Endodermal cell (in vitro differentiated cells): ENCODE measurements at regions not wholly inside any gene's neighbourhood (a gene's known extent, or its start where the extent isn't known, plus 50 kb on each side); places are given as distances from the start of the nearest gene placed in this dataset.

Source experiments
- DNase-seq: peaks from one replicate; pipeline ENCODE4 v3.0.0-alpha.2; 2017
- H3K27ac ChIP-seq: 2 replicates; pipeline ENCODE4 v1.5.1; 2013; ENCODE audit warnings: mild to moderate bottlenecking, low read depth, low read length, moderate library complexity
- H3K27me3 ChIP-seq: 2 replicates; pipeline ENCODE4 v1.6.1; 2013; ENCODE audit warnings: mild to moderate bottlenecking, low read length, moderate library complexity; ENCODE audit not compliant: insufficient read depth, control insufficient read depth, poor library complexity, severe bottlenecking
- H3K36me3 ChIP-seq: 2 replicates; pipeline ENCODE4 v1.7.0; 2013; ENCODE audit warnings: mild to moderate bottlenecking, low read length, moderate library complexity; ENCODE audit not compliant: control insufficient read depth, insufficient read depth
- H3K4me1 ChIP-seq: one replicate; pipeline ENCODE4 v1.7.0; 2013; ENCODE audit warnings: low read length; ENCODE audit not compliant: control insufficient read depth, insufficient read depth
- H3K4me3 ChIP-seq: 2 replicates; pipeline ENCODE4 v1.5.1; 2013; ENCODE audit warnings: mild to moderate bottlenecking, low read length, moderate library complexity
- H3K9ac ChIP-seq: 2 replicates; pipeline ENCODE4 v1.6.1; 2013; ENCODE audit warnings: mild to moderate bottlenecking, low read length, moderate library complexity; ENCODE audit not compliant: poor library complexity, severe bottlenecking; ENCODE audit errors: extremely low read depth
- H3K9me3 ChIP-seq: 2 replicates; pipeline ENCODE4 v1.6.1; 2013; ENCODE audit warnings: mild to moderate bottlenecking, low read length, moderate library complexity; ENCODE audit not compliant: control insufficient read depth
- H3K27ac Mint-ChIP-seq: 2 replicates; pipeline ENCODE4 v1.8.0; 2020; ENCODE audit warnings: mixed read lengths
- H3K27me3 Mint-ChIP-seq: 2 replicates; pipeline ENCODE4 v1.8.0; 2021; ENCODE audit warnings: mild to moderate bottlenecking, mixed read lengths; ENCODE audit not compliant: insufficient read depth
- H3K36me3 Mint-ChIP-seq: 2 replicates; pipeline ENCODE4 v1.8.0; 2020; ENCODE audit warnings: low read depth, mixed read lengths
- H3K4me1 Mint-ChIP-seq: 2 replicates; pipeline ENCODE4 v1.8.0; 2020; ENCODE audit warnings: mixed read lengths
- H3K4me3 Mint-ChIP-seq: 2 replicates; pipeline ENCODE4 v1.8.0; 2020; ENCODE audit warnings: mild to moderate bottlenecking, moderate library complexity, mixed read lengths
- H3K9me3 Mint-ChIP-seq: 2 replicates; pipeline ENCODE4 v1.8.0; 2020; ENCODE audit warnings: mild to moderate bottlenecking, mixed read lengths
- WGBS, 2 experiments: methylation state at CpG; one replicate each; pipeline versions ENCODE4 v1.1.5 to v1.1.7; 2013; ENCODE audit warnings: missing lambda C conversion rate in 2 of 2, mixed read lengths in 1 of 2; ENCODE audit not compliant: insufficient coverage in 1 of 2, insufficient read length in 1 of 2; 5-methylcytosine and 5-hydroxymethylcytosine counted together
- TF ChIP-seq, protein P1 (sequence below): fragments of 200-600 bp; sonication (generic); conservative IDR thresholded peaks from 2 replicates; pipeline ENCODE4 v1.5.0; 2021; ENCODE audit warnings: antibody characterized with exemption, mild to moderate bottlenecking

- H3K27me3 ChIP-seq: no peaks in the 10 kb centered on the region
- H3K4me1 ChIP-seq: no peaks in the 10 kb centered on the region
- H3K9me3 ChIP-seq: no peaks in the 10 kb centered on the region
- Mint-ChIP-seq H3K27ac (no peak overlapping the region), H3K36me3 (peaks cover 2% of the 10 kb centered on the region), H3K4me3 (no peak overlapping the region), H3K27me3 (no peaks in the 10 kb centered on the region), H3K4me1 (no peaks in the 10 kb centered on the region), H3K9me3 (peaks cover 52% of the 10 kb centered on the region)
- DNase-seq: no peak
- TF ChIP-seq, protein P1, sequence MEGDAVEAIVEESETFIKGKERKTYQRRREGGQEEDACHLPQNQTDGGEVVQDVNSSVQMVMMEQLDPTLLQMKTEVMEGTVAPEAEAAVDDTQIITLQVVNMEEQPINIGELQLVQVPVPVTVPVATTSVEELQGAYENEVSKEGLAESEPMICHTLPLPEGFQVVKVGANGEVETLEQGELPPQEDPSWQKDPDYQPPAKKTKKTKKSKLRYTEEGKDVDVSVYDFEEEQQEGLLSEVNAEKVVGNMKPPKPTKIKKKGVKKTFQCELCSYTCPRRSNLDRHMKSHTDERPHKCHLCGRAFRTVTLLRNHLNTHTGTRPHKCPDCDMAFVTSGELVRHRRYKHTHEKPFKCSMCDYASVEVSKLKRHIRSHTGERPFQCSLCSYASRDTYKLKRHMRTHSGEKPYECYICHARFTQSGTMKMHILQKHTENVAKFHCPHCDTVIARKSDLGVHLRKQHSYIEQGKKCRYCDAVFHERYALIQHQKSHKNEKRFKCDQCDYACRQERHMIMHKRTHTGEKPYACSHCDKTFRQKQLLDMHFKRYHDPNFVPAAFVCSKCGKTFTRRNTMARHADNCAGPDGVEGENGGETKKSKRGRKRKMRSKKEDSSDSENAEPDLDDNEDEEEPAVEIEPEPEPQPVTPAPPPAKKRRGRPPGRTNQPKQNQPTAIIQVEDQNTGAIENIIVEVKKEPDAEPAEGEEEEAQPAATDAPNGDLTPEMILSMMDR: peak; percentile 36
- no peak overlapping the region for H3K27ac ChIP-seq
- H3K4me3 ChIP-seq: no peak overlapping the region
- no peaks in the 10 kb centered on the region for H3K36me3 ChIP-seq
- H3K9ac ChIP-seq: no peak overlapping the region
- WGBS, 2 experiments: 92 to 100% methylated on average over 1 to 3 of the region's 3 CpGs
Observed at GRCh38 chr21:25024639-25025038, 582.6 kb downstream of the MRPL39 start.

DNA sequence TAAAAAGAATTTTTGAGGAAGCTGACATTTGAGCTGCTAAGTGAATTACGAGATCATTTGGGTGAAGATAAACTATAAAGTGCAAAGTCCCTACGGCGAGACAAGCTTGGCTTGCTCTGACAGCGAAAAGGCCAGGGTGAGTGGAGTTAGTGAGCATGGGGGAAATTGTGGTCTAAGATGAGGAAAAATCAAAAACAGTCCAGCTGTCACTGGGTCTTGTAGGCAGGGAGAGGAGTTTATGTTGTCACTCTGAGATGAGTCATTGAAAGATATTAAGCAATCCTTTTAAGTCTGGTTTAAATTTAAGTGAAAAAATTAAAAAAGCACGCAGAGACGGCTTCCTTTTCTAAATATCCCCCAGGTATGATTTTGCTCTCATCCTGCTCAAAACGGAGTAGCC is 601.9 kb downstream of the MRPL39 start:
- Mint-ChIP-seq H3K4me1 (no peaks in the 10 kb centered on the region), H3K4me3 (no peak overlapping the region), H3K9me3 (peaks cover 41% of the 10 kb centered on the region), H3K36me3 (no peaks in the 10 kb centered on the region), H3K27ac (no peak overlapping the region), H3K27me3 (no peaks in the 10 kb centered on the region)
- H3K27me3 ChIP-seq: no peaks in the 10 kb centered on the region
- H3K9ac ChIP-seq: no peak overlapping the region
- H3K4me3 ChIP-seq: no peak overlapping the region
- peaks cover 7% of the 10 kb centered on the region for H3K9me3 ChIP-seq
- no peaks in the 10 kb centered on the region for H3K4me1 ChIP-seq
- no peak overlapping the region for H3K27ac ChIP-seq
- WGBS, 2 experiments: 89% methylated on average over 7 of the region's 7 CpGs
- no peaks in the 10 kb centered on the region for H3K36me3 ChIP-seq
- TF ChIP-seq, protein P1: no peak
- DNase-seq: no peak

DNA sequence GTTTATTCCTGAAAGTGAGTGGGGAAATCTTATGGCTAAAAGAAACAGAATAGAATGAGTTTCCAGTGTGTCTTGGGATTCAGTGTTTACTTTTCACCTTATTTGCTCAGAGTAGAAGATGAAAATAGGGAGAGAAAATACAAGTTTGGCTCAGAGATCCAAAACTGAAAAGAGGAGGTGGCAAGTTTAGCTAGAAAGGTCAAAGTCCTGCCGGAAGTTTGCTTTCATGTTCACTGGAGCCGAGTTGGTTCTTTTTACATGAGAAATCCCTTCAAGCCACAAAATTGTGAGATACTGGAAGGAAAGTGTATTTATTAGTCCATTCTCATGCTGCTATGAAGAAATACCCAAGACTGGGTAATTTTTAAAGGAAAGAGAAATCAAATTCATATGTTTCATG is 604.6 kb downstream of the MRPL39 start:
- H3K36me3 ChIP-seq: no peaks in the 10 kb centered on the region
- Mint-ChIP-seq H3K4me1 (no peaks in the 10 kb centered on the region), H3K36me3 (no peaks in the 10 kb centered on the region), H3K4me3 (no peak overlapping the region), H3K9me3 (peaks cover 42% of the 10 kb centered on the region), H3K27ac (no peak overlapping the region), H3K27me3 (no peaks in the 10 kb centered on the region)
- WGBS, 2 experiments: 86 to 95% methylated on average over 2 of the region's 2 CpGs
- peaks cover 7% of the 10 kb centered on the region for H3K9me3 ChIP-seq
- H3K27ac ChIP-seq: no peak overlapping the region
- H3K4me1 ChIP-seq: no peaks in the 10 kb centered on the region
- TF ChIP-seq, protein P1: no peak
- no peak for DNase-seq
- no peak overlapping the region for H3K9ac ChIP-seq
- H3K4me3 ChIP-seq: no peak overlapping the region
- H3K27me3 ChIP-seq: no peaks in the 10 kb centered on the region
